HG02623 (cell line): ENCODE measurements at regions not wholly inside any gene's neighbourhood (a gene's known extent, or its start where the extent isn't known, plus 50 kb on each side); places are given as distances from the start of the nearest gene placed in this dataset.

Source experiments
- ATAC-seq: cut with Tn5 transposase; IDR thresholded peaks from one replicate; pipeline ENCODE4 v1.9.1; 2021; ENCODE audit warnings: moderate library complexity; ENCODE audit not compliant: unreplicated experiment

DNA sequence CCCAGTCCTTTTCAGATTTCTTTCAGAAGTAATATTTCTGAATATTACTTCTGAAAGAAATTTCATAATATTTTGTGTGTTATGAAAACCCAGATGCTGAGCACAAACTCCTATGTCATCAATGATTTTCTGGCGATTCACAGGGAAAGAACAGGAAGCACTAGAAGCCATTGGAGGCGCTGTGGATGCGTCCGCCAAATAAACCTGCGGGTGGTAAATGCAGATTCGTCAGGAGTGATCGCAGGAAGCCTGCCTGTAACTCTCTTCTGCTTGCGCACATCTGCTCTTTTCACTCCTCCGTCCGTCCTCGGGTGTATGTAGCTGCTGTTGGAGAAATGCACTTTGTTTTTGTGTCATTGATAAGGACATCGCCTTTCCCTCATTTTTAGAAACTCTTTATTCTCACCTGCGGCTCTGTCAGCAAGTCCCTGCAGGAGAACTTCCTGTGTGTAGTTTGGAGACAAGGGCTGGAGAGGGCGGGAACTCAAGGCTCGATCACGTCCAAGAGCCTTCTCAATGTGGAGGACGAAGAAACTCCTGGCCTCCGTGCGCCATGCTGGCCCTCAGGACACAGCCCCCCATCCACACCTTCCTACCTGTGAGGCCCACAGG is 483.8 kb downstream of the GALR1 start:
- no peak for ATAC-seq

- ATAC-seq, result no peak
Observed at GRCh38 chr18:77736842-77737241, 487.2 kb downstream of the GALR1 start.

- no peak for ATAC-seq
Observed at GRCh38 chr18:77737405-77737804, 487.8 kb downstream of the GALR1 start.

GRCh38 chr18:77749089-77749488 is 499.4 kb downstream of the GALR1 start:
- no peak for ATAC-seq

DNA sequence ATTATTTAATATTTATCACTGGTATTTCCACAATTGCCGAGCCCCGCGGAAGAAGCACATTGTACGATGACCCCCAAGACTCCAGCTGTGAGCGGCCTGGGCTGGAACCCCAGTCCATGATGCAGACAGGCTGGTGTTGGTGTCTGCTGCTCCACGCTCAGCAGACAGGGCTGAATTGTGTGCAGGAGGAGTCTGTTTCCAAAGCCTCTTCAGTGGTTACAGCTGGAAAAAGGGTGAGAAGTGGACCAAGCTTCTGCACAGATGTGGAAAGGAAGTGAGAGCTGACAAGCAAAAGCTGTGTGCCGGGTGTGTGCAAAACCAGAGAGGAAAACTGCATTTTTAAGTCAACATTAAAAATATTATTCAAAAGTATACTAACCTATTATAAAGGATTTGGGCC is 500.4 kb downstream of the GALR1 start:
- no peak for ATAC-seq

DNA sequence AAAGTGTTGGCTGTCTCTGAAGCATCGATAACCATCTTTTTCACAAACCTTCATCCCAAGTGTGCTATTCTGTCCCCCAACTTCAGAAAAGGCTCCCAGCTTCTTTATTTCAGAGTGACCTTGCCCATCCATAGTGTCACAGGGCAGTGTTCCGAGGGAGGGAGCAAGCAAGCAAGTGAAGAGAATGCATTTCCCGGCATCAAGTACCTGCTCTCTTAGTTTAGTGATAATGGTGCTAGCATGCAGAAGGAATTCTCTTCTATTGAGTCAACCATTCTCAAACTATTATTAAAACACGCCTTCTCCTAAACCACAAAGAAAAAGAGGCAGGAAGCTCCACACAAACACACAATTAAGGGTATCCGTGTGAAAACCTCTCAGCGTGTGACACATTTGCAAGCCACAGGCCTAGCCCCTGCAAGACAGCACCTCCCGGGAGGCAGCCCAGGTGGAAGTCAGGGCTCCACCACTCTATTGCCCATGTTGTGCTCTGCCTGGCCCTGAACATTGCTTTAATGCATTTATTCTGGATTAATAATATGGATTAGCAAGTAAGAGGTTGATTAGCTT is 504.9 kb downstream of the GALR1 start:
- no peak for ATAC-seq

- ATAC-seq, result no peak
Observed at GRCh38 chr18:77755187-77755586, 505.5 kb downstream of the GALR1 start.

GRCh38 chr18:77761332-77761731 is 511.7 kb downstream of the GALR1 start:
- ATAC-seq, result no peak

- ATAC-seq, result no peak
Observed at GRCh38 chr18:77762014-77762413, 512.4 kb downstream of the GALR1 start.

DNA sequence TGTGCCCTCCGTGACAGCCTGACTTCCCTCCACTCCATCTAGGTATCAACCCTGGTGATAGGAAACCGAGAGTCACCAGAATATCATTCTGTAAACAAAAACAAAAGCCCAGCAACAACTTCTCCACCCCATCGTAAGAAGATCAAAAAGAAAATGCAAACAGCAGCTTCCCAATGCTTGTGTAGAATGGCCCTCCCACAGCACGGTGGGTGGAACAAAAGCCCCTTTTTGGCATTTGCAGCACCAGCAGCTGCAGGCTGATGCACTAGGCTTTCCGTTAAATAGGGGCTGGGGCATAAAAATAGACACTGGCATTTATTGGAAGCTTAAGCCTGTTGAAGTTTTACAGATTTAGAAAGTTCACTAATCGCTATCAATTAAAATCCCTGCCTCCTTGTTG is 513.0 kb downstream of the GALR1 start:
- ATAC-seq, result no peak

DNA sequence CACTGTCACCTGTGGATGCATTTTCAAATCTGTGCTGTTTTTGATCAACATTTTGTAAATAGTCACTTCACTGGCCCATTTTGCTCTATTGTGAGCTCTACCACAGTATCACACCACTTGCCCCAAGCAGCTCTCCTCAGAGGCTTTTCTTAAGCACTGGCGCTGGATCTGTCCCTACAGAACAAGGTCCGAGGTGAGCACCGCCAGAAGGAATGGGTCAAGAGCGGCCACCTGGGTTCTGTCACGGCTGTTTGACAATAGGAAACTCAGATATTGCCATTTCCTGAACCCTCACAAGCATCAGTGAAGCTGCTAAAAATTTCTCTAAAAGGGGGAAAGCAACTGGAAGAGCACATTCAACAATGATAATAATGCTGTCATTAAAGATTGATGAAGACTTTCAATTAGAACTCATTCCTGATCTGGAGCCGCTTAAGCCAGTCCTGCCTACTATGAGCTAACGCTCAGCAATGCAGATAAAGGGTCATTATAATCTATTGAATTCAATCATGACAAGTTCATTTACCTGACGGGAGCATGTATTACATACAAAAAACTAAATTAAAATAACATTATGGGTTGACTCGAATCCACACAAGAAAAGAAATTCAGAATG is 514.0 kb downstream of the GALR1 start:
- ATAC-seq, result no peak

GRCh38 chr18:77765468-77765867 is 515.8 kb downstream of the GALR1 start:
- no peak for ATAC-seq

- ATAC-seq, result no peak
Observed at GRCh38 chr18:77766421-77766820, 516.8 kb downstream of the GALR1 start.

DNA sequence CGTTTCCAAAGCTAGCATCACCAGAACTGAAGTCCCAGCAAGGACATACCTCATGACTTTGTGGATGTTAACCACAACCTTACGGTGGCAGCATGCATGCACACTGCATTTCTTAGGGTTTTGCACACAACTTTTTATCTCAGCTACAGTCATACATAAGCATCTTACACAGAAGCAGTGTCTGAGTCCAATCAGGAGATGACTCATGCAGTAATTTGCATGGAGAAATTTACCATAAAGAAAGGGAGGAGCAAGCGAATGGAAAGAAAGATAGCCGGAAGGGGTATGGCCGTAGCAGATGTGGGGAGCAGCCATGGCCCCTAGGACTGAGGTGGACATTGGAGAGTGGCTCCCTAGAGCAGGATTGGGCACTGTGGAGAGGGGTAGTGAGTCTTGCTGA is 522.5 kb downstream of the GALR1 start:
- no peak for ATAC-seq

GRCh38 chr18:77776104-77776503 is 526.5 kb downstream of the GALR1 start:
- ATAC-seq, result no peak

GRCh38 chr18:77777163-77777562 is 527.5 kb downstream of the GALR1 start:
- ATAC-seq, result no peak

DNA sequence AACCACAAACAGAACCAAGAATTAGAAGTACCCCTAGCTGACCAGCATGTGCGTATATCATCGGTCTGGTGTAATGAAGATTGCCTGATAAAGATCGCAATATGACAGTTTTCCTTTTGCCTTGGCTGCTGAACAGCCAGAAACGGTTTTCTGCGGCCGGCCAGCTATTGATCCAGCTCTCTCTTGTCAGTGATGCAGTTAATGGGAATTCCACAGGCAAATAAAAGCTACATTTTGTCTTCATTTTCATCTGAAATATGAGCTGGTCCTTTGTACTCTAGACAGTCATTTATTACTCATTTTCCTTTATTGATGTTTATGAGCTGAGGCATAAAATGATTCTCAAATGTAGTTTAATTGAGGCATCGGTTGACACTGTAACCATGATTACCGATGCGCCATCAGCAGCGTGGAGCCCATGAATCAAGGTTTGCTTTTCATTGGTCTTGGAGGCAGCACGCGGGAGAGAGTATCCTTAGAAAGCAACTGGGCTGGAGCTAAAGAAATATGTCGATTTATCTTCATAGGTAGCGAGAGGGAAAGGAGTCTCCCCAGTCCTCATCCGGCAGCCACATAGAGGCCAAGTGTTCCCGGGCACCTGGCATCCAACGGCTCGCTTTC is 535.2 kb downstream of the GALR1 start:
- no peak for ATAC-seq

- ATAC-seq, result no peak
Observed at GRCh38 chr18:77785415-77785975, 535.8 kb downstream of the GALR1 start.

DNA sequence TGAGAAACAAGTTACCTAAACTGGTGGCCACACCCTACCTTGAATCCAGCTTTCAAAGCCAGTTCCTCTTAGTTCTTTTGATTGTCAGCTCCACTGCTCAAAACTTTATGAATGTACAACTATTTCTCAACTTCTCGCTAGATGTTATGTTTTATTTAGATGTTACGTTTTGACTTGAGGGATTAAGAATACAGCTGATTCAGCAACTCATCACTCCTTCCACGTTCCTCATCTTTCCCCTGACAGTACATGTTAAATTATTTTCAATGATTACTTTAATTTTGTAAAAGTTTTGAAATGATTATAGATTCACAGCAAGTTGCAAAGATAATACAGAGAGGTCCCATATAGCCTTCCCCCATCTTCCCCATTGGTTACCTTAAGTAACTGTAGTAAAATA is 553.4 kb downstream of the GALR1 start:
- no peak for ATAC-seq

GRCh38 chr18:77804382-77804781 is 554.7 kb downstream of the GALR1 start:
- no peak for ATAC-seq

GRCh38 chr18:77807650-77808049 is 558.0 kb downstream of the GALR1 start:
- ATAC-seq, result no peak

DNA sequence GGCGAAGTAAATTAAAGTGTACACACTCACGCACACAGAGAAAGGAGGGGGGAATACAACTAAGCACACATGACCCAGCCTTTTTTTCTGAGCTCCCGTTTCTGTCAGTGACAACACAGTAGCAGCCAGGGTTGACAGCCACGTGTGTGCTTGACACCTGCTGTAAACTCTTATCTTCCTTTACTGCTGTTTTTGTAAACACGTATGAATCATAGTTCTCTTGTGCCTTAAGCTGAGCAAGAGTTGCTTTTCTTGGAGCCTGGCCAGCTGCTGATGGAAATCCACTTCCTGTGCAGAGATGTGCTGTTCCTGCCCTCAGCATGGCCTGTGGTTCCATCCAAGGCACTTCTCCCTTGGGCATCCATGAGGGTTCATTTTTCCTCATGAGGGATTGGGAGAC is 561.9 kb downstream of the GALR1 start:
- ATAC-seq, result no peak
